PC-3 (cell line): ENCODE measurements at regions not wholly inside any gene's neighbourhood (a gene's known extent, or its start where the extent isn't known, plus 50 kb on each side); places are given as distances from the start of the nearest gene placed in this dataset.

ENCODE experiments used
- ATAC-seq: fragments of 200-7000 bp; cut with Tn5 transposase; 2 replicates; pipeline ENCODE4 v1.9.1; 2020; ENCODE audit warnings: mild to moderate bottlenecking, moderate library complexity
- BruUV-seq: library from RNA; stranded (reverse); fragments of 400-500 nt; replicated peaks from 2 replicates; lab custom pipeline; 2021; lab: Mats Ljungman, UMichigan
- CTCF ChIA-PET: fragments of 300-600 bp; sonication (Branson Sonifier 250); formaldehyde crosslinking; loops from one replicate; lab custom pipeline; 2022; ENCODE audit warnings: antibody characterized with exemption; lab: Charles Lee
- POLR2A ChIA-PET: fragments of 300-600 bp; sonication (Branson Sonifier 250); formaldehyde crosslinking; loops from one replicate; lab custom pipeline; 2022; ENCODE audit warnings: antibody characterized with exemption; ENCODE audit not compliant: unreplicated experiment; lab: Charles Lee
- DNase-seq: peaks from one replicate; pipeline ENCODE4 v3.0.0-alpha.2; 2015
- H2AFZ ChIP-seq: fragments of 300-600 bp; sonication (generic); 2 replicates; pipeline ENCODE4 v1.6.0; 2016; ENCODE audit warnings: antibody characterized with exemption, low read length
- H3F3A ChIP-seq: fragments of 300-600 bp; sonication (generic); one replicate; pipeline ENCODE4 v1.6.0; 2017; ENCODE audit warnings: antibody characterized with exemption, low read length, control low read depth, mild to moderate bottlenecking; ENCODE audit not compliant: unreplicated experiment
- H3K27ac ChIP-seq: fragments of 300-600 bp; sonication (generic); 2 replicates; pipeline ENCODE4 v1.5.1; 2016; ENCODE audit warnings: mild to moderate bottlenecking, low read length
- H3K27me3 ChIP-seq: fragments of 300-600 bp; sonication (generic); 2 replicates; pipeline ENCODE4 v1.6.1; 2016; ENCODE audit warnings: low read length, mixed read lengths
- H3K36me3 ChIP-seq: fragments of 300-600 bp; sonication (generic); 2 replicates; pipeline ENCODE4 v1.6.1; 2016; ENCODE audit warnings: low read depth, mixed run types, low read length, mixed read lengths
- H3K4me1 ChIP-seq: fragments of 300-600 bp; sonication (generic); 2 replicates; pipeline ENCODE4 v1.5.1; 2016; ENCODE audit warnings: low read length; ENCODE audit not compliant: insufficient read depth
- H3K4me2 ChIP-seq: fragments of 300-600 bp; sonication (generic); 2 replicates; pipeline ENCODE4 v1.6.0; 2016; ENCODE audit warnings: low read length
- H3K4me3 ChIP-seq: fragments of 300-600 bp; sonication (generic); 2 replicates; pipeline ENCODE4 v1.5.1; 2016; ENCODE audit warnings: mild to moderate bottlenecking, low read length, mixed read lengths
- H3K79me2 ChIP-seq: fragments of 300-600 bp; sonication (generic); 2 replicates; pipeline ENCODE4 v1.6.1; 2017; ENCODE audit warnings: low read length, mixed read lengths
- H3K9ac ChIP-seq: fragments of 300-600 bp; sonication (generic); 2 replicates; pipeline ENCODE4 v1.6.0; 2016; ENCODE audit warnings: mild to moderate bottlenecking, low read length
- H3K9me2 ChIP-seq: fragments of 300-600 bp; sonication (generic); replicated peaks from 2 replicates; pipeline ENCODE4 v1.6.1; 2016; ENCODE audit warnings: mixed run types, low read length, mixed read lengths
- H3K9me3 ChIP-seq: fragments of 300-600 bp; sonication (generic); 2 replicates; pipeline ENCODE4 v1.6.1; 2016; ENCODE audit warnings: low read length, mixed read lengths
- H4K20me1 ChIP-seq: fragments of 300-600 bp; sonication (generic); 2 replicates; pipeline ENCODE4 v1.6.1; 2016; ENCODE audit warnings: low read length, mixed read lengths
- EZH2 ChIP-seq: fragments of 300-600 bp; sonication (generic); IDR thresholded peaks from one replicate; pipeline ENCODE4 v1.6.1; 2017; ENCODE audit warnings: antibody characterized with exemption, mild to moderate bottlenecking, low read length; ENCODE audit not compliant: unreplicated experiment
- EZH2phosphoT487 ChIP-seq: fragments of 300-600 bp; sonication (generic); IDR thresholded peaks from 2 replicates; pipeline ENCODE4 v1.6.1; 2018; ENCODE audit warnings: mild to moderate bottlenecking, antibody characterized with exemption, low read length, borderline replicate concordance
- intact Hi-C: fragments of 100-400 bp; cut with micrococcal nuclease; formaldehyde crosslinking; loops from 2 replicates; pipeline ENCODE4 v1.9.0; 2023
- TF ChIP-seq, protein P1 (sequence below): fragments of 300-600 bp; sonication (generic); conservative IDR thresholded peaks from 2 replicates; pipeline ENCODE4 v1.5.1; 2017; ENCODE audit warnings: antibody characterized with exemption, low read depth, mild to moderate bottlenecking, low read length

DNA sequence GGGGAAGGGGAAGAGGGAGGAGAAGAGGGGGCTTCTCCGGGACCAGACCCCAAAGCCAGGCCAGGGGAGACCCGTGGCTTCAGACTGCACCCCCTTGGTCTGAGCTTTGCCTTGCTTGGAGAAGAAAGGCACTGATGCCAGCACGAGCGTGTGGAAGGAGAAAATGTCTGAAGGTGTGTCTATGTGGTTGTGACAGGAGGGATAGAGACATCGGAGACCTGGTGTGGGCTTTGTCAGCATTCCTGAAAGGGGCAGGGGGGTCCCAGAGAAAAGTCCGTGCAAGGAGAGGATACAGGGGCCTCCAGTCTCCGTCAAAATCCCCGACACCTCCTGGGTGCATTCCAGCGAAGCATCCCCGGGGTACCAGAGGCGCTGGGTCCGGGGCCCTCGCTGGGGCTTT lies 139.0 kb upstream of the LHX5 start:
- no peak overlapping the region for H2AFZ ChIP-seq
- POLR2A ChIA-PET, result no interaction called here
- H3F3A ChIP-seq, result no peaks in the 10 kb centered on the region
- H3K79me2 ChIP-seq, result no peaks in the 10 kb centered on the region
- H3K27me3 ChIP-seq, result peaks cover 83% of the 10 kb centered on the region
- DNase-seq (no peak), ATAC-seq (no peak)
- no TSS peak for BruUV-seq
- no peaks in the 10 kb centered on the region for H3K9me2 ChIP-seq
- TF ChIP-seq EZH2 (no peak), EZH2phosphoT487 (no peak)
- TF ChIP-seq, protein P1, sequence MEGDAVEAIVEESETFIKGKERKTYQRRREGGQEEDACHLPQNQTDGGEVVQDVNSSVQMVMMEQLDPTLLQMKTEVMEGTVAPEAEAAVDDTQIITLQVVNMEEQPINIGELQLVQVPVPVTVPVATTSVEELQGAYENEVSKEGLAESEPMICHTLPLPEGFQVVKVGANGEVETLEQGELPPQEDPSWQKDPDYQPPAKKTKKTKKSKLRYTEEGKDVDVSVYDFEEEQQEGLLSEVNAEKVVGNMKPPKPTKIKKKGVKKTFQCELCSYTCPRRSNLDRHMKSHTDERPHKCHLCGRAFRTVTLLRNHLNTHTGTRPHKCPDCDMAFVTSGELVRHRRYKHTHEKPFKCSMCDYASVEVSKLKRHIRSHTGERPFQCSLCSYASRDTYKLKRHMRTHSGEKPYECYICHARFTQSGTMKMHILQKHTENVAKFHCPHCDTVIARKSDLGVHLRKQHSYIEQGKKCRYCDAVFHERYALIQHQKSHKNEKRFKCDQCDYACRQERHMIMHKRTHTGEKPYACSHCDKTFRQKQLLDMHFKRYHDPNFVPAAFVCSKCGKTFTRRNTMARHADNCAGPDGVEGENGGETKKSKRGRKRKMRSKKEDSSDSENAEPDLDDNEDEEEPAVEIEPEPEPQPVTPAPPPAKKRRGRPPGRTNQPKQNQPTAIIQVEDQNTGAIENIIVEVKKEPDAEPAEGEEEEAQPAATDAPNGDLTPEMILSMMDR, result no peak
- H3K4me1 ChIP-seq, result no peaks in the 10 kb centered on the region
- no peak overlapping the region for H3K4me3 ChIP-seq
- no peaks in the 10 kb centered on the region for H3K9me3 ChIP-seq
- H3K36me3 ChIP-seq, result no peaks in the 10 kb centered on the region
- no peak overlapping the region for H3K27ac ChIP-seq
- H3K9ac ChIP-seq, result no peak overlapping the region
- CTCF ChIA-PET, result no interaction called here
- H4K20me1 ChIP-seq, result no peaks in the 10 kb centered on the region
- intact Hi-C loops, result no loop called here
- H3K4me2 ChIP-seq, result no peak overlapping the region

DNA sequence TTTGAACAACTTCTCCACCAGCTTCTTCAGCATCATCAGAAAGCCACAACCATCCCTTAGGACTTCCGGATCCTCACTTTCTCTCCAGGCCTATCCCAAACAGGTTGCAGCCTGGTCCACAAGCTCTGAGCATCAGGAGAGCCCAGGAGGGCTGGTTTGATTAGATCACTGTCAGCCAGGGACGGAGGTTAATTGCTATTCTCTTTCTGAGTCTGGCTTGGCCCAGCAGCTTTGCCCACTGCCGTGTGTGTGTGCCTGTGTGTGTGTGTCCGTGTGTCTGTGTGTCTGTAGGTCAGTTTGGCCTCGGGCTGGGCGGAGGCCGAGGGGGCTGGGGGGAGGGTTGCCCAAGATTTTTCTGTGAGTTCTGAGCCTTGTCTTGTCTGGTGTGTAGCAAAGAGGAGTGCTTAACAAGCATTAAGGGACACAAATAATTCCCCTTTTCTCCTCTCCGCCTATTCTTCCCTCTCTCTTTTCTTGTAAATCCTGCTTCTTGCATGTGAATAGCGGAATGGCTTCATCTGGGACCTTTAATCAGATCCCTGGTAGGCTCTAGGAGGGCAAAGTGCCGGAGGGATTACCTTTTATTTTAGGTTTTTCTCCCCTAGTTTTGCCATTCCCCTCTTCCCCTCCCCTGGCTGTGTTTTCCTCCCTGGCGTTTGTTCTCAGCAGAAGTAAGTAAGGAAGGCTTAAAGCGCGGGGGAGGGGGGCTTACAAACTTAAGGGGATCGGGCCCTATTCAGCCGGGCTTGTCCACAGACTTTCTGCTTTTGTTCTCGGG lies 138.2 kb upstream of the LHX5 start:
- no peak overlapping the region for H3K9ac ChIP-seq
- no TSS peak for BruUV-seq
- ChIA-PET POLR2A (no interaction called here), CTCF (no interaction called here)
- H3K4me2 ChIP-seq, result no peak overlapping the region
- no peak overlapping the region for H2AFZ ChIP-seq
- no peak for DNase-seq
- H3K27ac ChIP-seq, result no peak overlapping the region
- no peaks in the 10 kb centered on the region for H3K36me3 ChIP-seq
- no peak for TF ChIP-seq EZH2
- TF ChIP-seq, protein P1, result no peak
- no peak for TF ChIP-seq EZH2phosphoT487
- H4K20me1 ChIP-seq, result no peaks in the 10 kb centered on the region
- H3F3A ChIP-seq, result no peaks in the 10 kb centered on the region
- H3K27me3 ChIP-seq, result peaks cover 79% of the 10 kb centered on the region
- no peaks in the 10 kb centered on the region for H3K9me2 ChIP-seq
- H3K79me2 ChIP-seq, result no peaks in the 10 kb centered on the region
- H3K9me3 ChIP-seq, result no peaks in the 10 kb centered on the region
- H3K4me3 ChIP-seq, result no peak overlapping the region
- intact Hi-C loops, result no loop called here
- H3K4me1 ChIP-seq, result no peaks in the 10 kb centered on the region
- no peak for ATAC-seq

DNA sequence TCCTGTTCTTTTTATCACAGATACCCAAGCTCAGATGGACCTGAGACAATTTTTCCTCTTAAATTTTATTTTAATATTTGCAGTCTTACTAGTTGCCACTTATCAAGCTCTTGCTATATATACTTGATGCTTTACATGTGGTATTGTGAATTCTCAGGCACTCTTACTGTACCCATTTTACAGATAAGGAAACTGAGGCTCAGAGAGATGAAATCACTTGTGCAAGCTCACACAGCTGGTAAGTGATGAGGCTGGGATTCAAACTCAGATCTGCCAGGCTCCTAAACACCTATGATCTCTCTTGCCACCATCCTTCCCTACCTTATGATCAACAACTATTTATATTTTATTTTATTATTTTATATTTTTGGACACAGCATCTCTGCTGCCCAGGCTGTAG lies 133.0 kb upstream of the LHX5 start:
- no peak overlapping the region for H3K4me2 ChIP-seq
- H3K4me3 ChIP-seq, result no peak overlapping the region
- H3F3A ChIP-seq, result no peaks in the 10 kb centered on the region
- DNase-seq (no peak), ATAC-seq (no peak)
- H3K9me3 ChIP-seq, result no peaks in the 10 kb centered on the region
- no peaks in the 10 kb centered on the region for H3K79me2 ChIP-seq
- no TSS peak for BruUV-seq
- no peaks in the 10 kb centered on the region for H3K4me1 ChIP-seq
- no peak overlapping the region for H3K9ac ChIP-seq
- no peaks in the 10 kb centered on the region for H3K36me3 ChIP-seq
- POLR2A ChIA-PET, result no interaction called here
- no peaks in the 10 kb centered on the region for H3K9me2 ChIP-seq
- no peak overlapping the region for H3K27ac ChIP-seq
- CTCF ChIA-PET, result no interaction called here
- intact Hi-C loops, result no loop called here
- H2AFZ ChIP-seq, result no peak overlapping the region
- H4K20me1 ChIP-seq, result no peaks in the 10 kb centered on the region
- TF ChIP-seq, protein P1, result no peak
- no peak for TF ChIP-seq EZH2
- TF ChIP-seq EZH2phosphoT487, result no peak
- H3K27me3 ChIP-seq, result peaks cover 38% of the 10 kb centered on the region
